ENCODE measurements at regions not wholly inside any gene's neighbourhood (a gene's known extent, or its start where the extent isn't known, plus 50 kb on each side); places are given as distances from the start of the nearest gene placed in this dataset.

DNA sequence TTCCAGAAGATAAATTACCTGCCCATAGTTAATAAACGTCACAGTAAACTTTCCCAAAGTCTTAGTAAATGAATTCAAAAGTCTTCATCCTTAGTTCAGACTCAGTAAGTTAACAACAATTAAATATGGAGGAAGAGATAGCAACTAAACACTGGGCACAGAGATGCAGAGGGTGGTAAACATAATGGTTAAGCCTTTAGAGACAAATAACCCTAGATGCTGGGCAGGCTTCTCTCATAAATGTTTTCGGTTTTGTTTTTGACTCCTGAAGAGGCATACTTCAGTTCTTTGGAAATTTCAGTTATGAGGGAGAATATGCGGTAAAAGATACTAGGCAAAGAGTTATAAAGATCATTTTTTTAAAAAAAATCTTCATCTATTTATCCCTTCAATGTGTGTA, 369.8 kb downstream of the FRK start:
- Histone ChIP-seq H2AFZ (ENCODE audit: low read depth, low read length) (no peak overlapping the region), H3K27ac (ENCODE audit: low read depth, low read length) (no peak overlapping the region), H3K4me2 (ENCODE audit: low read length) (no peak overlapping the region), H3K9me3 (ENCODE audit: insufficient read depth, low read depth, low read length) (no peaks in the 10 kb centered on the region), H3K4me1 (ENCODE audit: insufficient read depth, low read length) (no peaks in the 10 kb centered on the region), H3K27me3 (ENCODE audit: insufficient read depth, low read length) (no peaks in the 10 kb centered on the region), H3K9ac (ENCODE audit: low read length) (no peak overlapping the region), H3K4me3 (ENCODE audit: insufficient read depth, low read depth, low read length) (no peak overlapping the region), H4K20me1 (ENCODE audit: insufficient read depth, low read length) (no peaks in the 10 kb centered on the region), H3K36me3 (ENCODE audit: insufficient read depth, low read length) (no peaks in the 10 kb centered on the region), H3K79me2 (ENCODE audit: insufficient read depth, low read length) (no peaks in the 10 kb centered on the region)
- no peak for FAIRE-seq
- Mint-ChIP-seq H3K27me3 (ENCODE audit: low read depth, unreplicated experiment) (no peaks in the 10 kb centered on the region), H3K27ac (ENCODE audit: unreplicated experiment) (no peak overlapping the region), H3K4me1 (ENCODE audit: low read depth, unreplicated experiment) (no peaks in the 10 kb centered on the region), H3K9me3 (ENCODE audit: unreplicated experiment) (no peaks in the 10 kb centered on the region), H3K36me3 (ENCODE audit: low read depth, unreplicated experiment) (no peaks in the 10 kb centered on the region), H3K4me3 (ENCODE audit: unreplicated experiment) (no peak overlapping the region)
- DNase-seq (ENCODE audit: low read depth) = no peak
- TF ChIP-seq EZH2 (IDR thresholded peaks at IDR 0.05; ENCODE audit: insufficient read depth, low read length) = no peak
- TF ChIP-seq, protein P1, sequence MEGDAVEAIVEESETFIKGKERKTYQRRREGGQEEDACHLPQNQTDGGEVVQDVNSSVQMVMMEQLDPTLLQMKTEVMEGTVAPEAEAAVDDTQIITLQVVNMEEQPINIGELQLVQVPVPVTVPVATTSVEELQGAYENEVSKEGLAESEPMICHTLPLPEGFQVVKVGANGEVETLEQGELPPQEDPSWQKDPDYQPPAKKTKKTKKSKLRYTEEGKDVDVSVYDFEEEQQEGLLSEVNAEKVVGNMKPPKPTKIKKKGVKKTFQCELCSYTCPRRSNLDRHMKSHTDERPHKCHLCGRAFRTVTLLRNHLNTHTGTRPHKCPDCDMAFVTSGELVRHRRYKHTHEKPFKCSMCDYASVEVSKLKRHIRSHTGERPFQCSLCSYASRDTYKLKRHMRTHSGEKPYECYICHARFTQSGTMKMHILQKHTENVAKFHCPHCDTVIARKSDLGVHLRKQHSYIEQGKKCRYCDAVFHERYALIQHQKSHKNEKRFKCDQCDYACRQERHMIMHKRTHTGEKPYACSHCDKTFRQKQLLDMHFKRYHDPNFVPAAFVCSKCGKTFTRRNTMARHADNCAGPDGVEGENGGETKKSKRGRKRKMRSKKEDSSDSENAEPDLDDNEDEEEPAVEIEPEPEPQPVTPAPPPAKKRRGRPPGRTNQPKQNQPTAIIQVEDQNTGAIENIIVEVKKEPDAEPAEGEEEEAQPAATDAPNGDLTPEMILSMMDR (IDR thresholded peaks at IDR 0.05; ENCODE audit: insufficient read depth, low read depth, low read length) = no peak

DNA sequence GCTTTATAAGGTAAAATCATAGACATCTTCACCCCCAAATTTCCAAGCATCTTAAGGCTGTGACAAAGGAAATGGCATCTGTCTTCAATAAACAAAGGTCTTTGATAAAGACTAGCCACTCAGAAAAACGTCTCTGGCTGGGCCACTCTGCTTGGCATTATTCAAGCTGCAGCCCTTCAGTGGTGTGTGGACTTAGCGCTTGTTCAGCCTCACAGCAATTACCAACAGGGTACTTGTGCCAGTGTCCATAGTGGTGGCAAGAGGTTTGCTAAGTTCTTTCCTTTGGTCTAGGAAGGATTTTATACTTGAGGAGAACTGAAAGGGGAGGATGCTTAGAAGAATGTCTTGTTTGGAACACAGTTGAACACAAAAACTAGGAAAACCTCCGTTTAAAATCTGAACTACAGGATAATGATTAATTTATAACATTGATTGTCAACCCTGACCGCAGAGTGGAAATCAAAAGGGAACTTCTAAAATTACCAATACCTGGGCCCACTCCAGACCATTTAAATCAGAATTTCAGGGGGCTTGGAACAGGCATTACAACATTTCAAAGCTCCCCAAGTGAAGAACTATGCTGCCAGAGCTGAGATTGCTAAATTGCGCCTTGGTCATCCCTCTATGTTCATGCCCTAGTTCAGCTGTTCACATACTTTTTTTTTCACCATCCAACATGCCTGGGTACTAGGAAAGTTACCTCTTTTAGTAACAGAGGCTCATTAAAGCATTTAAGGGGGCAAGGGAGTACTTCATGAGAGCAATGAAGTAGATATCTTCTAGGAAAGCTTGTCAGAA, 378.5 kb downstream of the FRK start:
- no peak for FAIRE-seq
- no peaks in the 10 kb centered on the region for H3K27me3 Mint-ChIP-seq (ENCODE audit: low read depth, unreplicated experiment)
- no peaks in the 10 kb centered on the region for H3K79me2 ChIP-seq (ENCODE audit: insufficient read depth, low read length)
- no peak overlapping the region for H3K4me3 ChIP-seq (ENCODE audit: insufficient read depth, low read depth, low read length)
- H3K36me3 Mint-ChIP-seq (ENCODE audit: low read depth, unreplicated experiment) = no peaks in the 10 kb centered on the region
- H4K20me1 ChIP-seq (ENCODE audit: insufficient read depth, low read length) = no peaks in the 10 kb centered on the region
- DNase-seq (ENCODE audit: low read depth) = no peak
- no peaks in the 10 kb centered on the region for H3K9me3 ChIP-seq (ENCODE audit: insufficient read depth, low read depth, low read length)
- H3K4me2 ChIP-seq (ENCODE audit: low read length) = no peak overlapping the region
- H3K27ac ChIP-seq (ENCODE audit: low read depth, low read length) = no peak overlapping the region
- no peak overlapping the region for H3K9ac ChIP-seq (ENCODE audit: low read length)
- TF ChIP-seq, protein P1 (IDR thresholded peaks at IDR 0.05; ENCODE audit: insufficient read depth, low read depth, low read length) = no peak
- TF ChIP-seq EZH2 (IDR thresholded peaks at IDR 0.05; ENCODE audit: insufficient read depth, low read length) = no peak
- H2AFZ ChIP-seq (ENCODE audit: low read depth, low read length) = no peak overlapping the region
- no peaks in the 10 kb centered on the region for H3K36me3 ChIP-seq (ENCODE audit: insufficient read depth, low read length)
- H3K4me3 Mint-ChIP-seq (ENCODE audit: unreplicated experiment) = no peak overlapping the region
- H3K9me3 Mint-ChIP-seq (ENCODE audit: unreplicated experiment) = no peaks in the 10 kb centered on the region
- H3K4me1 Mint-ChIP-seq (ENCODE audit: low read depth, unreplicated experiment) = no peaks in the 10 kb centered on the region
- no peaks in the 10 kb centered on the region for H3K4me1 ChIP-seq (ENCODE audit: insufficient read depth, low read length)
- no peaks in the 10 kb centered on the region for H3K27me3 ChIP-seq (ENCODE audit: insufficient read depth, low read length)
- no peak overlapping the region for H3K27ac Mint-ChIP-seq (ENCODE audit: unreplicated experiment)

GRCh38 chr6:115680621-115681020, 380.1 kb downstream of the FRK start:
- no peaks in the 10 kb centered on the region for H3K27me3 Mint-ChIP-seq (ENCODE audit: low read depth, unreplicated experiment)
- no peak for FAIRE-seq
- no peak for DNase-seq (ENCODE audit: low read depth)
- no peaks in the 10 kb centered on the region for H3K4me1 Mint-ChIP-seq (ENCODE audit: low read depth, unreplicated experiment)
- H2AFZ ChIP-seq (ENCODE audit: low read depth, low read length) = no peak overlapping the region
- H3K36me3 Mint-ChIP-seq (ENCODE audit: low read depth, unreplicated experiment) = no peaks in the 10 kb centered on the region
- H3K4me3 Mint-ChIP-seq (ENCODE audit: unreplicated experiment) = no peak overlapping the region
- H3K36me3 ChIP-seq (ENCODE audit: insufficient read depth, low read length) = no peaks in the 10 kb centered on the region
- no peaks in the 10 kb centered on the region for H3K4me1 ChIP-seq (ENCODE audit: insufficient read depth, low read length)
- no peak overlapping the region for H3K27ac ChIP-seq (ENCODE audit: low read depth, low read length)
- H3K9me3 ChIP-seq (ENCODE audit: insufficient read depth, low read depth, low read length) = no peaks in the 10 kb centered on the region
- TF ChIP-seq, protein P1 (IDR thresholded peaks at IDR 0.05; ENCODE audit: insufficient read depth, low read depth, low read length) = no peak
- TF ChIP-seq EZH2 (IDR thresholded peaks at IDR 0.05; ENCODE audit: insufficient read depth, low read length) = no peak
- no peak overlapping the region for H3K4me2 ChIP-seq (ENCODE audit: low read length)
- H3K27me3 ChIP-seq (ENCODE audit: insufficient read depth, low read length) = no peaks in the 10 kb centered on the region
- H3K9ac ChIP-seq (ENCODE audit: low read length) = no peak overlapping the region
- H4K20me1 ChIP-seq (ENCODE audit: insufficient read depth, low read length) = no peaks in the 10 kb centered on the region
- H3K9me3 Mint-ChIP-seq (ENCODE audit: unreplicated experiment) = no peaks in the 10 kb centered on the region
- H3K4me3 ChIP-seq (ENCODE audit: insufficient read depth, low read depth, low read length) = no peak overlapping the region
- no peaks in the 10 kb centered on the region for H3K79me2 ChIP-seq (ENCODE audit: insufficient read depth, low read length)
- H3K27ac Mint-ChIP-seq (ENCODE audit: unreplicated experiment) = no peak overlapping the region

Data from astrocyte (in vitro differentiated cells and primary cell).